ENCODE measurements at regions not wholly inside any gene's neighbourhood (a gene's known extent, or its start where the extent isn't known, plus 50 kb on each side); places are given as distances from the start of the nearest gene placed in this dataset.

DNA sequence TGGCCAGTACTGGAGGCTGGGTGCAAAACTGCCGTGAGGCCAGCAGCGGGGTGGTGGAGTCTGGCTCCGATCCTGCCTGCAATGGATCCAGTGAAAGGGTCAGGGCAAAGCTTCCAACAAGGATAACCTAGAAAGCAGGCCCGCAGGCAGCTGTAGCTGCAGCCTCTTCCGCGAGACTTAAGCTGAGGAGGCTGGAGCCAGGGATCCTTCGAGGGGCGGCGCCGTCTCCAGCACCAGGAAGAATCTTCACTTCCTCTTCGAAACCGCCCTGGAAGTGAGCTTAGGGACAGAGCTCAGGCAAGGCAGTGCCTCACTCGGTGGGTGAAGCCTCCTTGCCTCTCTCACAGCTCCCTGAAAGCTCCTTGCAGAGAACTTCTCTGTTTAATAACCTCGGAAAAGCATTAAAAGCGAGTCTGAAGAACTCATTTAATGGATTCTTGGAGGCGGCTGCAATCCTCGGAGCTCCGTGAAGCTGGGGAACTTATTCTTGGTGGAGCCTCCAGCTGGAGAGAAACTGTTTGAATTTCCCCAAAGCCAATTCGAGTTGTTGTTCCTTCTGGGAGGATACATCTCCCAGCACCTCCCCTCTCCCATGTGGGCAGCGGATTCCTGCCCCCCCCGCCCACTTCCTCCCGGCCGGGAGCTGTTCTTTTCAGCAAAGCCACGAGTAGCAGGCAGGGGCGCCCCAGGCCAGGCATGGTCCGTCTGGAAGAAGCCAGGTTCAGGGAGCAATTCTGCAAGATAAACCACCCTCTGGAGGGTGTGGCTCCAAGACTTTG lies 169.9 kb downstream of the CTTN start:
- H3K4me3 ChIP-seq: peak overlapping the region in 2 of 3 donors; percentile 11 to 26
- ATAC-seq (peak; percentile 67 to 78 (median 74)), DNase-seq (no peak)
- 33% methylated on average over 17 of the region's 26 CpGs for WGBS (ENCODE audit: insufficient coverage, low coverage, low lambda C conversion rate, missing lambda C conversion rate)
- H3K27ac ChIP-seq: peak overlapping the region in 2 of 3 donors; percentile 8 to 23
- no peaks in the 10 kb centered on the region for H3K4me1 ChIP-seq
- no peaks in the 10 kb centered on the region for H3K36me3 ChIP-seq
- no peak for TF ChIP-seq CTCF (IDR thresholded peaks at IDR 0.05)
- TF ChIP-seq POLR2A (IDR thresholded peaks at IDR 0.05): no peak
- no peaks in the 10 kb centered on the region for H3K9me3 ChIP-seq
- intact Hi-C loops (cut with DNase I): no loop called here
- H3K27me3 ChIP-seq: no peaks in the 10 kb centered on the region

GRCh38 chr11:70568814-70569617 lies 170.7 kb downstream of the CTTN start:
- no CpG with 5 or more reads among the region's 30 CpGs for WGBS (ENCODE audit: insufficient coverage, low coverage, low lambda C conversion rate, missing lambda C conversion rate)
- Histone ChIP-seq H3K27ac (no peak overlapping the region), H3K4me3 (no peak overlapping the region), H3K4me1 (no peaks in the 10 kb centered on the region), H3K27me3 (no peaks in the 10 kb centered on the region), H3K9me3 (no peaks in the 10 kb centered on the region), H3K36me3 (no peaks in the 10 kb centered on the region)
- intact Hi-C loops (cut with DNase I): no loop called here
- no peak for DNase-seq
- no peak for ATAC-seq
- no peak for TF ChIP-seq POLR2A (IDR thresholded peaks at IDR 0.05)
- no peak for TF ChIP-seq CTCF (IDR thresholded peaks at IDR 0.05)

- no peak overlapping the region for H3K4me3 ChIP-seq
- TF ChIP-seq CTCF (IDR thresholded peaks at IDR 0.05) (no peak), POLR2A (IDR thresholded peaks at IDR 0.05) (no peak)
- H3K4me1 ChIP-seq: no peaks in the 10 kb centered on the region
- no peaks in the 10 kb centered on the region for H3K27me3 ChIP-seq
- DNase-seq: no peak
- no peak overlapping the region for H3K27ac ChIP-seq
- no peaks in the 10 kb centered on the region for H3K36me3 ChIP-seq
- no peak for ATAC-seq
- intact Hi-C loops (cut with DNase I): no loop called here
- WGBS (ENCODE audit: insufficient coverage, low coverage, low lambda C conversion rate, missing lambda C conversion rate): no CpG with 5 or more reads among the region's 8 CpGs
- no peaks in the 10 kb centered on the region for H3K9me3 ChIP-seq
Observed at GRCh38 chr11:70569618-70569890, 171.2 kb downstream of the CTTN start.

DNA sequence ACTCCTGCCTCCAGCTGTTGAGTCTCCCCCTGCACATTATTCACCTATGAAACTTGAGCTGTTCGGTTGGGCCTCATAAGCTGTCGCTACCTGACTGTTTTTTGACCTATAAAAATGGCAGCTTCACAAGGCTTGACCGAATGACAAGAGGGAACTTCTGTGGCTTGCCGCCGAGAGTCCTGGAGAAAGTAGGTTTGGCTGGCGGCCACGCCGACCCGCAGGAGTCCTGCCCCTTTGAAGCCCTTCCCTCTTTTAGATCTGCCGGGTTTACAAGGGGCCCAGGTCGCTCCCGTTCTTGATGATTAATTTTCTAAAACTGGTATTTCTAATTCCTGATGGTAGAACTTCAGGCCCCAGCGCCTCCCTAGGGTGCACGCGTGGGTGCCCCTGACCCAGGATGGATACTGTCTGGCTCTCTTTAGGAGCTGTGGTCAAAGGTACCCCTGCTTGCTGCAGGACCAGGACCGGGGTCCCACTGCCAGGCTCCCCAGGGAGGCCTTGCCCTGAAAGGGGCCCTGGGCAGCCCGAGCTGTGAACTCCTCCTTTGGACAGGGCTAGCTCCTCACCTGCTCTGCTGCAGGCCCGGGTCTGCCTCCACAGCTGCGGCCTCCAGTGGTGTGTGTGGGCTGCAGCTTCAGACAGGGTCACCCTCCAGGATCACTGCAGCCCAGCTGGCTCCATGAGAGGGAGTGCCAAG lies 171.8 kb downstream of the CTTN start:
- no peaks in the 10 kb centered on the region for H3K36me3 ChIP-seq
- no peaks in the 10 kb centered on the region for H3K9me3 ChIP-seq
- WGBS (ENCODE audit: insufficient coverage, low coverage, low lambda C conversion rate, missing lambda C conversion rate): 95% methylated on average over 8 of the region's 19 CpGs
- ATAC-seq (no peak), DNase-seq (no peak)
- TF ChIP-seq CTCF (IDR thresholded peaks at IDR 0.05) (no peak), POLR2A (IDR thresholded peaks at IDR 0.05) (no peak)
- intact Hi-C loops (cut with DNase I): no loop called here
- H3K27ac ChIP-seq: no peak overlapping the region
- no peak overlapping the region for H3K4me3 ChIP-seq
- peaks cover 0 to 5% (median 0%) of the 10 kb centered on the region in 4 donors for H3K4me1 ChIP-seq
- H3K27me3 ChIP-seq: no peaks in the 10 kb centered on the region
